GM19468 (cell line): ENCODE measurements at regions not wholly inside any gene's neighbourhood (a gene's known extent, or its start where the extent isn't known, plus 50 kb on each side); places are given as distances from the start of the nearest gene placed in this dataset.

Experiments used
- ATAC-seq: cut with Tn5 transposase; IDR thresholded peaks from one replicate; pipeline ENCODE4 v1.9.1; 2021; ENCODE audit warnings: mild to moderate bottlenecking, moderate library complexity, moderate number of reproducible peaks; ENCODE audit not compliant: unreplicated experiment; ENCODE audit errors: extremely low read depth

GRCh38 chr9:73539881-73540390, 388.3 kb downstream of the ANXA1 start:
- ATAC-seq = no peak

- ATAC-seq = no peak
Observed at GRCh38 chr9:73541923-73542322, 390.3 kb downstream of the ANXA1 start.

GRCh38 chr9:73543727-73544126, 392.1 kb downstream of the ANXA1 start:
- ATAC-seq = no peak

- no peak for ATAC-seq
Observed at GRCh38 chr9:73548201-73548600, 396.5 kb downstream of the ANXA1 start.

GRCh38 chr9:73549991-73550390, 398.3 kb downstream of the ANXA1 start:
- no peak for ATAC-seq

- ATAC-seq = no peak
Observed at GRCh38 chr9:73553295-73553694, 401.6 kb downstream of the ANXA1 start.

GRCh38 chr9:73558471-73558870, 406.8 kb downstream of the ANXA1 start:
- ATAC-seq = no peak

GRCh38 chr9:73565026-73565425, 413.4 kb downstream of the ANXA1 start:
- ATAC-seq = no peak

- ATAC-seq = no peak
Observed at GRCh38 chr9:73565833-73566465, 414.3 kb downstream of the ANXA1 start.

GRCh38 chr9:73566627-73567026, 415.0 kb downstream of the ANXA1 start:
- ATAC-seq = no peak

GRCh38 chr9:73573235-73573634, 421.6 kb downstream of the ANXA1 start:
- no peak for ATAC-seq

GRCh38 chr9:73575101-73576060, 423.7 kb downstream of the ANXA1 start:
- no peak for ATAC-seq

- no peak for ATAC-seq
Observed at GRCh38 chr9:73577848-73578247, 426.2 kb downstream of the ANXA1 start.

GRCh38 chr9:73579823-73580222, 428.2 kb downstream of the ANXA1 start:
- no peak for ATAC-seq

GRCh38 chr9:73583576-73583975, 431.9 kb downstream of the ANXA1 start:
- ATAC-seq = no peak

GRCh38 chr9:73595036-73595545, 443.4 kb downstream of the ANXA1 start:
- no peak for ATAC-seq

GRCh38 chr9:73596321-73596720, 444.7 kb downstream of the ANXA1 start:
- ATAC-seq = no peak

- no peak for ATAC-seq
Observed at GRCh38 chr9:73597039-73597438, 445.4 kb downstream of the ANXA1 start.

- no peak for ATAC-seq
Observed at GRCh38 chr9:73597771-73598170, 446.1 kb downstream of the ANXA1 start.

- no peak for ATAC-seq
Observed at GRCh38 chr9:73609381-73609780, 457.7 kb downstream of the ANXA1 start.

- no peak for ATAC-seq
Observed at GRCh38 chr9:73611032-73611431, 459.4 kb downstream of the ANXA1 start.
